HG03342 (cell line): ENCODE measurements at regions not wholly inside any gene's neighbourhood (a gene's known extent, or its start where the extent isn't known, plus 50 kb on each side); places are given as distances from the start of the nearest gene placed in this dataset.
A peak's percentile ranks its signal among the peaks of the same experiment; 100 is the strongest.
"Not testable (repeated sequence)": the region's sequence is repeated elsewhere in the genome, so short reads cannot be mapped to it uniquely, and the experiment has no call there.

Experiments
- ATAC-seq: cut with Tn5 transposase; IDR thresholded peaks from one replicate; pipeline ENCODE4 v1.9.1; 2021; ENCODE audit warnings: mild to moderate bottlenecking, moderate library complexity; ENCODE audit not compliant: unreplicated experiment

DNA sequence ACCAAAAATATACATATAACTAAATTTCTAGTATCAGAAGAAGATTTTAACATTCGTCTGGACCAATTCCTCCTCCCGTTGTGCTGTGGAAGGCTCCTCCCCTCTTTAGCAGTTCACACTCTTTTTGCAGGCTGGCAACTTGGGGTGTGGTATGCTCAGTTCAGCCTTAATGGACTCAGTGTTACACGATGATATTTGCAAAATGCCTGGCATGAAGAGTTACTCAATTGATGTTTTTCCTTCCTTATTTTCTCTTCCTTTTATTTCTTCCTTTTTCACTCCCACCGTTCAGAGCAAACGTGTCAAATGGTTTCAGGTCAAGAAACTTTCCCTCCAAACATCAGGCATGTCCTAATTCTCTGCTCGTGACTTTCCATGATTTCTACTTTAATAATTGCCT is 248.3 kb downstream of the PHF14 start:
- ATAC-seq = no peak

- no peak for ATAC-seq
Measured at GRCh38 chr7:11224535-11224934, 250.9 kb downstream of the PHF14 start.

GRCh38 chr7:11228515-11228914 is 254.8 kb downstream of the PHF14 start:
- no peak for ATAC-seq

- ATAC-seq = no peak
Measured at GRCh38 chr7:11231190-11231589, 257.5 kb downstream of the PHF14 start.

DNA sequence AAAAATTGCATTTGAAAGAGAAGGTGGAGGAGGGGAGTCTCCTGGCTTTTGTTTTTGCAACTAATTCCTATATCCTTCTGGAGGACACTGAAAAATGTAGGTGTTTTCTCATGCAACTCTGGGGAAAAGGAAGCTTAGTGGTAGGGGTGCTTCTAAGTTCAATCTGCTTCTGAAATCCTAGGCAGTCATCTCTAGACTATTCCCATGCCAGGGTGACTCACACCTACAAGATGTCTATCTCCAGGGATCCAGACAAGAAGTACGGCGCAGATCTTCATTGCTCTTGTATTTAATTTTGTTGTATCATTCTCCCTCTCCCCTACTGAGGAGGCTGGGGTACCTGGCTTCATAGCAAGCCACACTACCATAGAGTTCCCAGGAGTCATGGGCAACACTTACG is 258.8 kb downstream of the PHF14 start:
- no peak for ATAC-seq

DNA sequence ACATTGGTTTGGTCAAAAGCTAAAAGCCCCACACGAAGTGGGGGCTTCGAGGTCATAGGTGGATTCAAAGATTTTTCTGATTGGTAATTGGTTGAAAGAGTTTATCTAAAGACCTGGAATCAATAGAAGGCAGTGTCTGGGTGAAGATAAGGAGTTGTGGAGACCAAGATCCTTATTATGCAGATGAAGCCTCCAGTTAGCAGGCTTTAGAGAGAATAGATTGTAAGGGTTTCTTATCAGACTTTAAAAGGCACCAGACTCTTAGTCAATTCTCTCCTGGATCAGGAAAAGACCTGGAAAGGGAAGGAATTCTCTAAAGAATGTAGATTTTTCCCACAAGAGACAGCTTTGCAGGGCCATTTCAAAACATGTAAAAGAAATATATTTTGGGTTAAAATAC is 260.2 kb downstream of the PHF14 start:
- ATAC-seq = no peak

DNA sequence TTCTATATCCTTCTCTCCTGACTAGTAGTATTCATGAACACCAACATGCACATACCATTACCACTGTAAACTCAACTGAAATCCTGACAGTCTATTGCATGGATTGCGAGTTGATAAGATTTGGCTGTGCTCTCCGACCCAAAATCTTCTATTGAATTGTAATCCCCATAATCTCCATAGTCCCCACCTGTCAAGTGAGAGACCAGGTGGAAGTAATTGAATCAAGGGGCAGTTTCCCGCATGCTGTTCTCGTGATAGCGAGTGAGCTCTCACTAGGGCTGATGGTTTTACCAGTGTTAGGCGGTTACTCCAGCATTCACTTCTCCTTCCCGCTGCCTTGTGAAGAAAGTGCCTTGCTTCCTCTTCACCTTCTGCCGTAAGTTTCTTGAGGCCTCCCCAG is 261.8 kb downstream of the PHF14 start:
- ATAC-seq = no peak

GRCh38 chr7:11236680-11237079 is 263.0 kb downstream of the PHF14 start:
- ATAC-seq = no peak

DNA sequence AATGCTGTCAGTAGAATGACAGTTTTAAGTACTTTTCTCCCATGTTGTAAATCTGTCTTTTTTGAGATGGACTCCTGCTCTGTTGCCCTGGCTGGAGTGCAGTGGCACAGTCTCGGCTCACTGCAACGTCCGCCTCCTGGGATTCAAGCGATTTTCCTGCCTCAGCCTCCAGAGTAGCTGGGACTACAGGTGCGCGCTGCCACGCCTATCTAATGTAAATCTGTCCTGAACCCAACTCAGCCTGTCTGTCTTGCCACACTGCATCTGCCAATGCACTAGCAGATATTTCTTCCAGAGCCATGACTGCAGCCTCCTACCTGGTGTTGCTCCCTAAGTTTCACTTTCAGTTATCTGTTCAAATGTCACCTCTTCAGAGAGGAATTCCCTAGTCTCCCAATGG is 264.1 kb downstream of the PHF14 start:
- ATAC-seq = no peak

- ATAC-seq = no peak
Measured at GRCh38 chr7:11239316-11239715, 265.6 kb downstream of the PHF14 start.

GRCh38 chr7:11243739-11244138 is 270.1 kb downstream of the PHF14 start:
- no peak for ATAC-seq

DNA sequence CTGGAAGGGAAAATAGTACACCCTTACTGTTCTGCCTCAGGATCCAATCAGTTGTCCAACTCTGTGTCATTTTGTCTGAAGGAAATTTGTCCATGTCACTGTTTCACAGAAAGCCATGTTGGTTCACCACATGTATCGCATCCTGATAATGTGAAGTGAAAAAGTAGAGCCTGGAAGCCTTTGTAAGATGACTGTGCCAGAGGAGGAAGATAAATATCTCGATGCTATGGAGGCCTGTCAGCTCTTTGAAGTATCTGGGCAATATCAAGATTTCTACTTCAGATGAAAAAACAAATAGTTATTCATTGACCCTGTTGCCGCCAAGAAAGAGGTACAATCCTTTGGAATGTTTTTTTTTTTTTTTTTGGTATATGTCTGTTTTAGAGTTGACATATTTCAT is 270.5 kb downstream of the PHF14 start:
- no peak for ATAC-seq

DNA sequence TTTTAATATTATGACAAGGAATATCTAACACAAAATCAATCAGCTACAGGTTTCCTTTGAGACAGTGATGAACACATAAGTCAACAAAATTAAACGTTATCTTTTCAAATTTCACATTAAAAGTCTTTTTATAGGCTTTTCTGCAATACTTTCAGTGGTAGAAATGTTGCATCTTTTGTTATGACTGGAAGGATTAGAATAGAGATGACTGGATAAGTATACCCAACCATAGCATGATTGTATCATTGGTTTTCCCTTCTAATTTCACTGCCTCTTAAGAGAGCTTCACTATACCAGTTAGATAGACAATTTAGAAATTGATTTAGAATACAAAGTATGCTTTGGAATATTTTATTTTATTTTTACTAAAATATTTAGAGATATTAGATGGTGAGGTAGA is 273.9 kb downstream of the PHF14 start:
- ATAC-seq = no peak

GRCh38 chr7:11251436-11251835 is 277.8 kb downstream of the PHF14 start:
- ATAC-seq = no peak

GRCh38 chr7:11252011-11252607 is 278.4 kb downstream of the PHF14 start:
- no peak for ATAC-seq

GRCh38 chr7:11252705-11253272 is 279.1 kb downstream of the PHF14 start:
- ATAC-seq = peak; percentile 46

GRCh38 chr7:11256501-11256900 is 282.8 kb downstream of the PHF14 start:
- ATAC-seq = no peak

DNA sequence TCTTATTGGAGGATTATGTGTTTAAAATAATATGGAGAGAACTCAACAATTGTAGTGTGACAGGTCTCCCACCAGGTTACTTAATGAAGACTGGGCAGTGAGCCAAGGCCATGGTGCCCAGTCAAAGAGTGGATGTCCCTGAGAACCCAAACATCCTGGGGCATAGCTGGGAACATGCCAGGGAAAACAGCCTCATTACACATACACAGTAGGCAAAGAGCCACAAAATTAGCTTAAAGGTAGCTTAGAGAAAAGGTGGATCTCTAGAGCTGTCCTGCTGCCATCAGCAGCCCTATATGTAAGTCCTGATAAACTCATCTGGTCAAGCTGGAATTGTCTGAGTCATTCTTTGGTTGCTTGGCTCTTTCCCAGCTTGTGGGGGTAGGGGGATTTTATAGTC is 287.8 kb downstream of the PHF14 start:
- no peak for ATAC-seq

- no peak for ATAC-seq
Measured at GRCh38 chr7:11266101-11266500, 292.4 kb downstream of the PHF14 start.

- no peak for ATAC-seq
Measured at GRCh38 chr7:11272352-11272751, 298.7 kb downstream of the PHF14 start.

DNA sequence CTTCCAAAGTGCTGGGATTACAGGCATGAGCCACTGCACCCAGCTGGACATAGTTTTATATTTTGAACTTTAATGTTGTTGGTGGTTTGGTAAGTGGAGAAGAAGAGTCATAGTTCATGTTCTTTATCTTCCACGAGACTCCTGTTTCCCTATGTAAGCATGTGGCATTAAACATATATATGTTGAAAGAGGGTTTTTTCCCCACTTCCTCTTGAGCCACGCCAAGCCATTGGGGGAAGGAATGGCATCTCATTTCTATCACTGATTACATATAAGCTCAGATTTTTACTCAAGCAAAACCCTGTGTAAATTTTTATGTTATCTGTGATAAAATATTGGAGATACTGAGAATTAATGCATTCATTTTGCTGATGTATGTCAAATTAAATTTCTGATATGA is 300.4 kb downstream of the PHF14 start:
- no peak for ATAC-seq

DNA sequence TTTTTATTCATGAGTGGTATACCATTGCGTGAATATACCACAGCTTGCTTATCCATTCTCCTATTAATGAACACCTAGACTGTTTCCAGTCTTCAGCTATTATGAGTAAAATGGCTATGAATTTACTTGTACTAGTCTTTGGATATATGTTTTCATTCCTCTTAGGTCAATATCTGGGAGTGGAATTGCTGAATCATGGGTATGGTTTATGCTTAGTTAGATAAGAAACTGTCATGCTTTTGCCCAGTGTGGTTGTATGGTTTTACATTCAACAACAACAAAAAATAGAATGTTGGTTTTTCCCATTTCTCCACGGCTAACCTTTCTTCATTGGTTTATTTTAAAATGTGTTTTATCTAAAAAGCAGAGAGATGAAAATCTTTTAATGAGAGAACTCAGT is 308.3 kb downstream of the PHF14 start:
- no peak for ATAC-seq

DNA sequence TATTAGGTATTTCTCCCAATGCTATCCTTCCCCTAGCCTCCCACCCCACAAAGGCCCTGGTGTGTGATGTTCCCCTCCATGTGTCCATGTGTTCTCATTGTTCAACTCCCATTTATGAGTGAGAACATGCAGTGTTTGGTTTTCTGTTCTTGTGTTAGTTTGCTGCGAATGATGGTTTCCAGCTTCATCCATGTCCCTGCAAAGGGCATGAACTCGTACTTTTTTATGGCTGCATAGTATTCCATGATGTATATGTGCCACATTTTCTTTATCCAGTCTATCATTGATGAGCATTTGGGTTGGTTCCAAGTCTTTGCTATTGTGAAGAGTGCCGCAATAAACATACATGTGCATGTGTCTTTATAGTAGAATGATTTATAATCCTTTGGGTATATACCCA is 309.9 kb downstream of the PHF14 start:
- ATAC-seq = not testable (repeated sequence)
